PC-9 (cell line): ENCODE measurements at regions not wholly inside any gene's neighbourhood (a gene's known extent, or its start where the extent isn't known, plus 50 kb on each side); places are given as distances from the start of the nearest gene placed in this dataset.

ENCODE experiments used
- BruUV-seq: library from RNA; stranded (reverse); fragments of 400-500 nt; replicated peaks from 2 replicates; lab custom pipeline; 2021; lab: Mats Ljungman, UMichigan
- CTCF ChIA-PET: fragments of 300-600 bp; sonication (Branson Sonifier 250); formaldehyde crosslinking; loops from one replicate; lab custom pipeline; 2022; ENCODE audit warnings: antibody characterized with exemption; lab: Charles Lee
- POLR2A ChIA-PET: fragments of 300-600 bp; sonication (Branson Sonifier 250); formaldehyde crosslinking; loops from one replicate; lab custom pipeline; 2022; ENCODE audit warnings: antibody characterized with exemption; ENCODE audit not compliant: unreplicated experiment; lab: Charles Lee
- DNase-seq, 2 experiments: peaks; one replicate each; pipeline versions ENCODE4 v3.0.0 to v3.0.0-alpha.2; 2015 to 2022; ENCODE audit warnings: mixed read lengths in 1 of 2
- H2AFZ ChIP-seq: fragments of 200-600 bp; sonication (generic); 2 replicates; pipeline ENCODE4 v1.8.1; 2017; ENCODE audit warnings: antibody characterized with exemption
- H3F3A ChIP-seq: fragments of 200-600 bp; sonication (generic); 2 replicates; pipeline ENCODE4 v1.8.1; 2017; ENCODE audit warnings: antibody characterized with exemption, mild to moderate bottlenecking, low read depth; ENCODE audit not compliant: insufficient read depth
- H3K27ac ChIP-seq: fragments of 200-600 bp; sonication (generic); 2 replicates; pipeline ENCODE4 v1.6.1; 2016; ENCODE audit warnings: mixed run types
- H3K27me3 ChIP-seq: fragments of 200-600 bp; sonication (generic); 2 replicates; pipeline ENCODE4 v1.6.1; 2016; ENCODE audit warnings: low read depth, mixed run types; ENCODE audit not compliant: insufficient read depth
- H3K36me3 ChIP-seq: fragments of 200-600 bp; sonication (generic); 2 replicates; pipeline ENCODE4 v1.6.1; 2016; ENCODE audit warnings: low read depth, mixed run types
- H3K4me1 ChIP-seq: fragments of 200-600 bp; sonication (generic); replicated peaks from 2 replicates; pipeline ENCODE4 v1.6.1; 2016; ENCODE audit warnings: mixed run types; ENCODE audit not compliant: insufficient read depth
- H3K4me2 ChIP-seq: fragments of 200-600 bp; sonication (generic); 2 replicates; pipeline ENCODE4 v1.6.1; 2017; ENCODE audit warnings: mixed run types
- H3K4me3 ChIP-seq: fragments of 200-600 bp; sonication (generic); 2 replicates; pipeline ENCODE4 v1.6.1; 2016; ENCODE audit warnings: mixed run types
- H3K79me2 ChIP-seq: fragments of 200-600 bp; sonication (generic); 2 replicates; pipeline ENCODE4 v1.6.1; 2017; ENCODE audit warnings: low read depth, mixed run types
- H3K9me2 ChIP-seq: fragments of 200-600 bp; sonication (generic); 2 replicates; pipeline ENCODE4 v1.8.1; 2017; ENCODE audit warnings: mild to moderate bottlenecking; ENCODE audit not compliant: insufficient read depth
- H3K9me3 ChIP-seq: fragments of 200-600 bp; sonication (generic); 2 replicates; pipeline ENCODE4 v1.8.1; 2016; ENCODE audit warnings: low read depth; ENCODE audit not compliant: insufficient read depth
- H4K20me1 ChIP-seq: fragments of 200-600 bp; sonication (generic); 2 replicates; pipeline ENCODE4 v1.8.1; 2017; ENCODE audit not compliant: insufficient read depth
- CTCF ChIP-seq: fragments of 200-600 bp; sonication (generic); conservative IDR thresholded peaks from 2 replicates; pipeline ENCODE4 v1.6.1; 2017; ENCODE audit warnings: mixed run types, antibody characterized with exemption, mild to moderate bottlenecking, moderate library complexity
- EZH2 ChIP-seq: fragments of 200-600 bp; sonication (generic); IDR thresholded peaks from 2 replicates; pipeline ENCODE4 v1.8.0; 2017; ENCODE audit warnings: antibody characterized with exemption, low read depth
- intact Hi-C: fragments of 100-400 bp; cut with micrococcal nuclease; formaldehyde crosslinking; loops from one replicate; pipeline ENCODE4 v1.10.0; 2022; ENCODE audit not compliant: unreplicated experiment

- BruUV-seq, result no TSS peak
- Histone ChIP-seq H2AFZ (no peak overlapping the region), H3F3A (no peaks in the 10 kb centered on the region), H3K36me3 (no peaks in the 10 kb centered on the region), H3K4me3 (no peak overlapping the region), H3K27me3 (peaks cover 22% of the 10 kb centered on the region; the same call in 1 of the 2 replicates), H4K20me1 (no peaks in the 10 kb centered on the region), H3K79me2 (no peaks in the 10 kb centered on the region), H3K4me1 (no peaks in the 10 kb centered on the region), H3K27ac (no peak overlapping the region), H3K4me2 (no peak overlapping the region), H3K9me3 (no peaks in the 10 kb centered on the region), H3K9me2 (no peaks in the 10 kb centered on the region)
- intact Hi-C loops, result no loop called here
- TF ChIP-seq CTCF (no peak), EZH2 (no peak)
- no peak for DNase-seq
- POLR2A ChIA-PET, result no interaction called here
- CTCF ChIA-PET, result no interaction called here
Observed at GRCh38 chr6:159481897-159482296, 211.1 kb downstream of the SOD2 start.

- Histone ChIP-seq H3K79me2 (no peaks in the 10 kb centered on the region), H3K4me2 (no peak overlapping the region), H3K9me2 (no peaks in the 10 kb centered on the region), H3K4me3 (no peak overlapping the region), H3K4me1 (no peaks in the 10 kb centered on the region), H2AFZ (no peak overlapping the region), H3K9me3 (no peaks in the 10 kb centered on the region), H3K27me3 (peaks cover 22% of the 10 kb centered on the region; the same call in 1 of the 2 replicates), H4K20me1 (no peaks in the 10 kb centered on the region), H3K36me3 (no peaks in the 10 kb centered on the region), H3F3A (no peaks in the 10 kb centered on the region), H3K27ac (no peak overlapping the region)
- no peak for TF ChIP-seq EZH2
- TF ChIP-seq CTCF, result no peak
- POLR2A ChIA-PET, result no interaction called here
- CTCF ChIA-PET, result no interaction called here
- no TSS peak for BruUV-seq
- intact Hi-C loops, result no loop called here
- no peak for DNase-seq
Observed at GRCh38 chr6:159480471-159480870, 212.6 kb downstream of the SOD2 start.

- Histone ChIP-seq H3K4me3 (no peak overlapping the region), H3K4me1 (no peaks in the 10 kb centered on the region), H3K9me3 (no peaks in the 10 kb centered on the region), H3K79me2 (no peaks in the 10 kb centered on the region), H2AFZ (no peak overlapping the region), H3K27ac (no peak overlapping the region), H3K36me3 (no peaks in the 10 kb centered on the region), H4K20me1 (no peaks in the 10 kb centered on the region), H3K27me3 (peaks cover 22% of the 10 kb centered on the region; the same call in 1 of the 2 replicates), H3K4me2 (no peak overlapping the region), H3K9me2 (no peaks in the 10 kb centered on the region), H3F3A (no peaks in the 10 kb centered on the region)
- no peak for DNase-seq
- BruUV-seq, result no TSS peak
- TF ChIP-seq CTCF (no peak), EZH2 (no peak)
- intact Hi-C loops, result no loop called here
- CTCF ChIA-PET, result no interaction called here
- POLR2A ChIA-PET, result no interaction called here
Observed at GRCh38 chr6:159479146-159479545, 213.9 kb downstream of the SOD2 start.
